ENCODE measurements at regions not wholly inside any gene's neighbourhood (a gene's known extent, or its start where the extent isn't known, plus 50 kb on each side); places are given as distances from the start of the nearest gene placed in this dataset.

- no peak for TF ChIP-seq POLR2A (IDR thresholded peaks at IDR 0.05)
- TF ChIP-seq CTCF (IDR thresholded peaks at IDR 0.05): no peak
These were observed 324.3 kb upstream of the PKDCC start for GRCh38 chr2:41723526-41723925.

Measured in stomach (tissue), 4 donors.